Caki2 (cell line): ENCODE measurements at regions not wholly inside any gene's neighbourhood (a gene's known extent, or its start where the extent isn't known, plus 50 kb on each side); places are given as distances from the start of the nearest gene placed in this dataset.
A peak's percentile ranks its signal among the peaks of the same experiment; 100 is the strongest.
"Not testable (repeated sequence)": the region's sequence is repeated elsewhere in the genome, so short reads cannot be mapped to it uniquely, and the experiment has no call there.

ENCODE experiments used
- DNase-seq: peaks from one replicate; pipeline ENCODE4 v3.0.0-alpha.2; 2015; ENCODE audit warnings: low read depth
- in situ Hi-C: cut with HindIII; loops from 2 replicates; pipeline ENCODE4 v1.10.0; 2016; ENCODE audit warnings: low sequenced_read_pairs, low pct_unique_long_range_greater_than_20kb, mixed read lengths

DNA sequence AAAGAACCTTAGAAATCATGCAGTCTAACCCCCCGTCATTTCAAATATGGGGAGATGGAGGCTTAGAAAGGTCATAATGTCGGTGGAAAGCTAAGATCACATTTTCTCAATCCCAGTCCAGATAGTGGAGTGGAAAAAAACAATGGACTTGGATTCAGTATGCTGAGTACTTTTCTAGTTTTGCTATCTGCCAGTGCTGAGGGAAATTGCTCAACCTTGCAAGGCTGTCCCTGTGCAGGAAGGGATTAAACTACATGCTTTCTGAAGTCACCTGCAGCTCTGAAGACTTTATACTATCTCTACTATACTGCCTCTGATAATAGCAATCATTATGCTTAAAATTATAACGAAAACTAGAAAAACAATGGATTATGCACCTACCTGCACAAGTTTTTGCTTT, 272.8 kb downstream of the LRIG3 start:
- no peak for DNase-seq
- in situ Hi-C loops, result no loop called here

DNA sequence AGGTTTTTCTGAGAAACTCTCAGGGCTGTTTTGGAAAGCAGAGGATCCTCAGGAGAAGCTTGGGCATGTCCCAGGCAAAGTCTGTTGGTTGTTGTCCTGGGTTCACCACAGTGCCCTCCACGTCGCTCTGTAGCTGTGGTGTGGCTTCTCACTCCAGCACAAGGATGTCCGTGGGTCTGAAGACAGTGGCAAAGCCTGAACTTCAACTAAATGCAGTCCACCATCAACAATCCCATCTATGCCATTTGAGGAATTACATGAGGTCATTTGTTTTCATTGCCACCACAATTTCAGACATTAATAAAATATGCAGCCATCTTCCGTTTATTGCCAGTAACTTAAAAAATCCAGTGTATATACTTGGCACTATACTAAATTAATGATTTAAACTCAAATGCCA, 272.1 kb downstream of the LRIG3 start:
- no peak for DNase-seq
- in situ Hi-C loops, result no loop called here

DNA sequence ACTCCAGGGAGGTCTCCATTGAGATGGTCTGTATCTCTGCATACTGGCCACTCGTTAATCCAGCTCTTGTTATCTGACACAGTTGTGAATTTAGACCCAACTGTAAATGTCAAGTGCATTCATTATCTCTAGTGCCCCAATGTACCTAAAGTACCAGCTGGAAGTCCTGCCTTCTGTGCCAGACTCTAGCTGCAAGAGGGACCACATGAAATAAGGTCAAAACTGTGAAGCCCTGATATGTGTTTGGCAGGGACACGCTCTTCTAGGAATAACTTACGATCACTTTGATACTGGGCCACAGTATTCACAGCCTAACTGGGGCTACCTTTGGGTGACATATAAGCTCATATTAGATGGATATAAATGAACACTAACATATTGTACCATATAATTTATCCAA, 268.5 kb downstream of the LRIG3 start:
- in situ Hi-C loops, result no loop called here

DNA sequence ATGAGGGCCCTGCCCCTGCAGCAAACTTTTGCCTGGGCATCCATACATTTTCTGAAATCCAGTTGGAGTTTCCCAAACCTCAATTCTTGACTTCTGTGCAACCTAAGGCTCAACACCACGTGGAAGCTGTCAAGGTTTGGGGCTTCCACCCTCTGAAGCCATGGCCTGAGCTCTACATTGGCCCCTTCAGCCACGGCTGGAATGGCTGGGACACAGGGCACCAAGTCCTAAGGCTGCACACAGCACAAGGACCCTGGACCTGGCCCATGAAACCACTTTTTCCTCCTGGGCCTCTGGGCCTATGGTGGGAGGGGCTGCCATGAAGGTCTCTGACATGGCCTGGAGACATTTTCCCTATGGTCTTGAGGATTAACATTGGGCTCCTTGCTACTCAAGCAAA, 266.3 kb downstream of the LRIG3 start:
- DNase-seq, result no peak
- in situ Hi-C loops, result no loop called here

More for the DNA sequence above, 268.5 kb downstream of the LRIG3 start:
- DNase-seq, result no peak

DNA sequence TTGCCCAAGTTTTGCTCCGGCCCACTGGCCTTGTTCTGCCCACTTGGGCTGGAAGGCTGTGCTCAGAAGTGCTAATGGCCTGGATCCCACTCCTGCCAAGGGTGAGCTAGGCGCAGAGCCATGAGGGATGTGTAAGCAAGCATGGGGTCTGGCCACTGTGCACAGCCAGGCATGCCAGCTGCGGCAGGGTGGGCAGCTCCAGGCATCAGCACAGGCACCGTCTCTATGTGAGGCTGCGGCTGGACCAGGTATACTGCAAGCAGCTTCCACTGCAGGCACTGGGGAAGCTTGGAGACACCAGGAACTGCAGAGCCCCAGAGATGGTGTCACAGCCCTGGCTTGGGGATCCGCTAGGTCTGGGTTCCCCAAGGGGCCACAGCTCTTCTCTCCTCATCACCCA, 264.9 kb downstream of the LRIG3 start:
- no peak for DNase-seq
- in situ Hi-C loops, result no loop called here

DNA sequence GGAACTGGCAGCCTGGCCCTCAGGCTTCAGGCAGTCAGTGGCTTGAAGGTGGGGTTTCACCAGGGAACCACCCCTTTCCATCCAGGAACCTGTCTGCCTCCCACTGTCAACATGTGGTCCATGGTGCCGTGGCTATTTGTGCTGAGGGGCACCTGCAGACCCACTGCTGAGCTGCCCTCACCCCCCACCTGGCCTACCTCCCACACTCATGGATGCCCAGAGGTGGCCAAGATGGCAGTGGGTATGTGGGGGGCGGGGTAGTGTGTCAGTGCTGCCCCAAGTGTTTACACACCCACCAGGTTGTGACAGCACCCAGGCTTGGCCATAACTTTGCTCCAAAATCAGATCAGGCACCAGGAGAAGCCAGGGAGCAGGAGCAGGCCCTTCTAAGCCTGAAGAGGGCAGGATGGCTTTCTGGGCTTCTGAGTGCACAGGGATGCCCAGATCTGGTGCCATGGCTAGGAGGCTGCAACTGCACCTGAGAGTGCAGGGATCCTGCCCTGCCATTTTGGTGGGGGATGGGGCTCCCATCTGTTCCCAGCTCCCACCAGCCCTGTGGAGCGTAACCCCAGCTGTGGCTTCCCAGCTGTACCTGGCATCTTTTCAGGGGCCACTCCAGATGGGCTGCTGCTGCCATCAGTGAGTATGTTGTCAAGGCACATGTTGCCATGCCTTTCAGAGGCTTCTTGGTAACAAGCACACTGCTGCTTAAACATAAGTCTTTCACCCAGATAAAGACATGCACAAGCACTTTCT, 263.9 kb downstream of the LRIG3 start:
- DNase-seq, result no peak
- in situ Hi-C loops, result no loop called here

DNA sequence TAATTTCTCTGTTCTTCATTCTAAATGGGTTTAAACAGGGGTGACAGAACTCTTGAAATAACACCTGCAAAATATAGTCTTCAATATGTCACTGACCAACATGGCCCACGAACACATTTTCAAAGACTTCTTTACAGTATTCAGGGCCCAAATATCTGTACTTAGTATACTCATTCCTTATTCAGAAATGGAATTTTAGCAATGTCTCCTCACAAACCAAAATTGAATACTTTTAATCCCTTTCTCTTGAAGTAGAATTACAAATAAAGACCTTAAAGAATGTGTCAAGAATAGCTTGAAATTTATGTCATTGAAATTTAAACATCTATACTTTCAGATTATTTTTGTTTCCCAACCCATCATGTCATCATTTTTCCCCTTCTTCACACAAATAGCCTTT, 263.1 kb downstream of the LRIG3 start:
- in situ Hi-C loops, result no loop called here
- DNase-seq, result no peak

DNA sequence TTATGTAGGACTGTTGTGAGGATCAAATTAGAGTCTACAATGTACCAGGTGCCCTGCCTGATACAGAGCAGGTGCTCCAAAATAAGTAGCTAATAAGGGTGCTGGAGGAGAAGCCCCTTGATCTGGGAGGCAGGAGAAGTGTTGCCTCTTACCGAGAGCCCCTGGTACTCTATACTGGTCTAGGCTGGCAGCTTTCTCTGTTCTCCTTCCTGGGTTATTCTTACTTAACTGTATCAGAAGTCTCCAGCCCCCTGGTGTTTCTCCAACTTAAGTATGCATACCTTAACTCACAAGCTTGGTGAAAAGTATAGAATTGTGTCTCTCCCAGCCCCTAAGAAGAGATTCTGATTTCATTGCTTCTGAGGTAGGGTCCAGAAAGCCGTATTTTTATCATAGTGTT, 254.9 kb downstream of the LRIG3 start:
- in situ Hi-C loops, result no loop called here
- DNase-seq, result no peak

DNA sequence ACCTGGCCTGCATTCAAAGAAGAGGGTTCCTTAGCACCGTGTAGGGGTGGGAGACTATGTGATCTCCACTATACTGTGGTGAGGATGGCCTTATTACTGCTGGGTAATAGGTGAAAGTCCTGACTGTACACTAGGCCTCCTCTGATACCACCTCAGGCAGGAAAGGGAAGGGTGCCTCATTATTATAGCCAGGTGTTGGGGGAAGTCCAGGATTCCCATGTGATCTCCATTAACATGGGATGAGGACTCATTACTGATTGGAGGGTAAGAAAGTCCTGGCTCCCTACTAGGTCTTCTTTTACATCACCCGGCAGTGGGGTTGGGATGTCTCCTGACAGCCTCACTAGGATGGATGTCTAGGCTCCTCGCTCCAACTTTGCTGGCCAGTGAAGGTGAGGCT, 252.1 kb downstream of the LRIG3 start:
- no peak for DNase-seq
- in situ Hi-C loops, result no loop called here

DNA sequence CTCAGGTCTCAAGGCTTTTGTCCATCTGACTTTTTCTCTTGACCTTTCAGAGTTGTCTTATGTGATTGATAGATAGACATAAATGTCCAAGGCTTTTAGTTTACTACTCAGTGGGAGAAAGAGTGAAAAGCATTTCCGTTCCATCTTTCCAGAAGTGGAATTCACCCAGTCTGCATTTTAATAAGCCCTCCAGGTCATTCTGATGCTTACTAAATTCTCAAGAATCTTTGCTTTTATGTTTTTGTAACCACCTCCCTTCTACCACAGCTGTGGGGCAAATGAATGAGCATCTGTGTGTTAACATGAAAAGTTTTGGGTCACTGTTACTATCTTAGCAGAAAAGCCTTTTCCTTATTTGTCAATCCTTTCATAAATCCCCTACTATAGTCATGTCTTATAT, 251.4 kb downstream of the LRIG3 start:
- peak; percentile 2 for DNase-seq
- in situ Hi-C loops, result no loop called here

DNA sequence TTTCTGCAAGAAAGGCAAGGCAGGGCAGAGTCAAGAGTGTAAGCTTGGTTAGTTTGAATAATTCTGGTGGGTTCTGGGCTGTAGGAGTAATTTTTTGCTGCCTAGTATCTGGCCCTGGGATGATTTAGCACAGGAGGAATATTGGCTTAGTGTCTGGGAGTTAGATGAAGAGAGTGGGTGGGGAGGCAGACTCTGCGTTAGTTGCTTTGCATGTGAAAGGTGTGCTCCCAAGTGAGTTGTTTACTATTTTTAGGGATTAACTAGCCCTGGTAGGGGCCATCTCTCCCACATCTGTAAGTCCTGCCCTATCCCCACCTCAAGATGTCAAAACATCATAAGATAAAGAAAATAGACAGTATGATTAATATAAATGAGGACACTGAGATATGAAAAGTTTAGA, 249.7 kb downstream of the LRIG3 start:
- no peak for DNase-seq
- in situ Hi-C loops, result no loop called here

DNA sequence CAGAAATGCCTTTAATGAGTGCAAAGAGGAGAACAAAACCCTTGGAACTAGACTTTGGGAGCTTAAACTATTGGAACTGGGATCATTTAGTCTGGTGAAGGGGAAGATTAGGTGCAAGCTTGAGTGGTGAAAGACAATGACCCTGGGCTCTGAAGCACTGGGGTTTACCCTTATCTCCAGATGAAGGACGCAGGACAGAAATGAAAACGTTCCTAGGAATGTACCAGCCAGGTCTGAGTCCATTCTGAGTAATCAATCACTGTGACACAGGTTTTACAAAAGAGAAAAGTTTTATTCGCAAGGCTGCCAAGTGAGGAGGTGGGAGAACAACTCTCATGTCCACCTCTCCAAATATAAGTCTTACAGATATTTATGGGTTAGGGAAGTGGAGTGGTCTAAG, 249.1 kb downstream of the LRIG3 start:
- in situ Hi-C loops, result no loop called here
- DNase-seq, result no peak

DNA sequence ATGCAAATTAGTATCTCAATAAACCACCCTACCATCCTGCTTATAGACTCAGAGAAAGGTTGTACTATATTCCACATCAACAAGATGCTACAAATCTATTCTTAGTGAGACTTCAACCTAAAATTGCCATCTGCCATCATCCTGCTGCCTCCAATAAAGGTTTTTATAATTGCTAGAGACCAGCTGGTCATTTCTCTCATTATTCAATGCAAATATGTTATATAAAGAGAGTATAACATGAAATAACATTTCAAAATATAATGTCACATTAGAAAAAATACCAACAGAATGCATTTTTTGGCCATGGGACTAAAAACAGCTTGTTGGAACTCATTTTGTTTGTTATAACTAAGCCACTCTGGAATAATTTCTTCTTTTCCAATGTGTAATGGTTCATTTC, 247.3 kb downstream of the LRIG3 start:
- no peak for DNase-seq
- in situ Hi-C loops, result no loop called here

DNA sequence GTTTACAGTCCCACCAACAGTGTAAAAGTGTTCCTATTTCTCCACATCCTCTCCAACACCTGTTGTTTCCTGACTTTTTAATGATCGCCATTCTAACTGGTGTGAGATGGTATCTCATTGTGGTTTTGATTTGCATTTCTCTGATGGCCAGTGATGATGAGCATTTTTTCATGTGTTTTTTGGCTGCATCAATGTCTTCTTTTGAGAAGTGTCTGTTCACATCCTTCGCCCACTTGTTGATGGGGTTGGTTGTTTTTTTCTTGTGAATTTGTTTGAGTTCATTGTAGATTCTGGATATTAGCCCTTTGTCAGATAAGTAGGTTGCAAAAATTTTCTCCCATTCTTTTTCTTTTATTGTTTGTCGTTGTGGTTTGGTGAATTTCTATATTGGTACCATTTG, 242.5 kb downstream of the LRIG3 start:
- in situ Hi-C loops, DNase-seq: not testable (repeated sequence)

DNA sequence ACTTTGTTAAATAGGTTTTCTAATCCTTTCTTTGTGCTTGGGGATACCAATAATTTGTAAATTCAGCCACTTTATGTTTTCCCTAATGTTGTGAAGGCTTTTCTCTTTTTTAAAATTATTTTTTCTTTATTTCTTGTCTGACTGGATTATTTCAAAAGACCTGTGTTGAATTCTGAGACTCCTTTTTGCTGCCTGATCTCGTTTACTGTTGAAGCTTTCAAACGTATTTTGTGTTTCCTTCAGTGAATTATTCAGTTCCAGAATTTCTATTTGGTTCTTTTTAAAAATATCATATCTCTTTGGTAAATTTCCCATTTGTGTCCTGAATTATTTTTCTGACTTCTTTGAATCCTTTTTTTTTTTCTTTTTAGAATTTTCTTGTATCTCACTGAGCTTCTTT, 241.6 kb downstream of the LRIG3 start:
- peak; percentile 14 for DNase-seq
- in situ Hi-C loops, result no loop called here

DNA sequence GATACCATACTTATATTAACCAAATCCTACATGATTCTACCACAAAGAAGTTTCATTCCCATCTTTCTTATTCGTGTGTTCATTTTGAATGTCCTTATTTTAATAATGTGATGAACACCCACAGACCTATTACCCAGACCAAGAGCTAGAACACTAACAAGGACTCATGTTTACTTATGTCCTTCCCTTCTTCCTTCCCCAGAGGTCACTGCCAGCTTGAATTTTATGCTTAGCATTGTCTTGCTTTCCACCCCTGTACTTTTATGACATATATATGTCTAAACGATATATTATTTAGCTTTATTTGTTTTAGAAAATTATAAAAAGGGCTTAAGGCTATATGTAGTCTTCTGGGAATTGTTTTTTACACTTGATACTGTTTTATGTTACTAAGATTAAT, 238.6 kb downstream of the LRIG3 start:
- DNase-seq, result no peak
- in situ Hi-C loops, result no loop called here

DNA sequence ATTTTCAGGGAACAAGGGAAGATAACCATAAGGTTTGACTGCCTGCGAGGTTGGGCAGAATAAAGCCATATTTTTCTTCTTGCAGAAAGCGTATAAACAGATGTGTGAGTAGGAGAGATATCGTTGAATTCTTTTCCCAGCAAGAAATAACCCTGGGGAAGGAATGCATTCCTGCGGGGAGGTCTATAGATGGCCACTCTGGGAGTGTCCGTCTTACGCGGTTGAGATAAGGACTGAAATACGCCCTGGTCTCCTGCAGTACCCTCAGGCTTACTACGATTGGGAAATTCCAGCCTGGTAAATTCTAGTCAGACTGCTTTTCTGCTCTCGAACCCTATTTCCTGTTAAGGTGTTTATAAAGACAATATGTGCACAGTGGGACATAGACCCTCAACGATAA, 225.0 kb downstream of the LRIG3 start:
- in situ Hi-C loops, result no loop called here
- no peak for DNase-seq

DNA sequence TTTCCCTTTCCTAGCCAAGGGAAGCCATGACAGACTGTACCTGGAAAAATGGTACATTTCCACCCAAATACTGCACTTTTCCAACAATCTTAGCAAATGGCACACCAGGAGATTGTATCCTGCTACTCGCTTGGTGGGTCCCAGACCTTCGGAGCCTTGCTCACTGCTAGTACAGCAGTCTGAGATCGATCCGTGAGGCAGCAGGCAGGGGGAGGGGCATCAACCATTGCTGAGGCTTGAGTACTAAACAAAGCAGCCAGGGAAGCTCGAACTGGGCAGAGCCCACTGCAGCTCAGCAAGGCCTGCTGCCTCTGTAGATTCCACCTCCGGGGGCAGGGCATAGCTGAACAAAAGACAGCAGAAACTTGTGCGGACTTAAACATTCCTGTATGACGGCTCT, 218.8 kb downstream of the LRIG3 start:
- no peak for DNase-seq
- in situ Hi-C loops, result no loop called here

DNA sequence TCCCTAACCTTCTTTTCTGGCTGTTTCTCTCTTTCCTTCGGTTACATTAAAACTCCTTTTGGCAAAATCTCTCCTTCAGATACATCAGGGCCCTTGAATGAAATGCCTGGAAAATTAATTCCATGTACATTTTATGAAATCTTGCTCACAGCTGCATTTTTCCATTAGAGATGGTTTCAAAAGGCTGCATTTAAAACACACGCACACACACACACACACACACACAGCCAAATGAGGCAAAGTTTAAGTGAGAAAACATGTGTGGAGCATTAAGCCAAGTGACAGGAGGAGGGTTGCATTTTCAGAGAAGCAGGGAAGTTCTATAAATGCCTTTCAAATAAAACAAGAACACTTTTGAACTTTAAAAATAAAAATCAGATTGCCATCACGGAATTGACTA, 216.4 kb downstream of the LRIG3 start:
- no peak for DNase-seq
- in situ Hi-C loops, result no loop called here

DNA sequence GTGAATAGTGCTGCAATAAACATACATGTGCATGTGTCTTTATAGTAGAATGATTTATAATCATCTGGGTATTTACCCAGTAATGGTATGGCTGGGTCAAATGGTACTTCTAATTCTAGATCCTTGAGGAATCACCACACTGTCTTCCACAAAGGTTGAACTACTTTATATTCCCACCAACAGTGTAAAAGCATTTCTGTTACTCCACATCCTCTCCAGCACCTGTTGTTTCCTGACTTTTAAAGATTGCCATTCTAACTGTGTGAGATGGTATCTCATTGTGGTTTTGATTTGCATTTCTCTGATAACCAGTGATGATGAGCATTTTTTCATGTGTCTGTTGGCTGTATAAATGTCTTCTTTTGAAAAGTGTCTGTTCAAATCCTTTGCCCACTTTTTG, 215.5 kb downstream of the LRIG3 start:
- in situ Hi-C loops, DNase-seq: not testable (repeated sequence)

DNA sequence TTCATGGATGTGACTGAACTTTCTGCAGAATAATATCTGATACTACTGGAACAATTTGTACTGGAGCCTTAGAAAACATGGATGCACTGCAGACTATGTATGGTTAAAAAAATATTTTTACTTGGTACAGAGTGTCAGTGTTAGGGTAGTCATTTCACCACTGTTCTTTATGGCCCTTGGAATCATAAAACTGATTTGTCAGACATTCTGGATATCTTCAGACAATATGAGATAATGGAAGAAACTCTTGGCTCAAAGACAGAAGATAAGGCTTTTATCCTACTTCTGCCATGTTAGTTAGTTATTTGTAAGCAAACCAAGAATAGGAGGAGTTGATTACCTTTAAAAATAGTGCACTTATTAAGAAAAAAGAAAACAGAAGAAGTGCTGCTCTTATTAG, 209.4 kb downstream of the LRIG3 start:
- in situ Hi-C loops, result no loop called here
- DNase-seq, result no peak
